ENCODE measurements at regions not wholly inside any gene's neighbourhood (a gene's known extent, or its start where the extent isn't known, plus 50 kb on each side); places are given as distances from the start of the nearest gene placed in this dataset.
A peak's percentile ranks its signal among the peaks of the same experiment; 100 is the strongest.

DNA sequence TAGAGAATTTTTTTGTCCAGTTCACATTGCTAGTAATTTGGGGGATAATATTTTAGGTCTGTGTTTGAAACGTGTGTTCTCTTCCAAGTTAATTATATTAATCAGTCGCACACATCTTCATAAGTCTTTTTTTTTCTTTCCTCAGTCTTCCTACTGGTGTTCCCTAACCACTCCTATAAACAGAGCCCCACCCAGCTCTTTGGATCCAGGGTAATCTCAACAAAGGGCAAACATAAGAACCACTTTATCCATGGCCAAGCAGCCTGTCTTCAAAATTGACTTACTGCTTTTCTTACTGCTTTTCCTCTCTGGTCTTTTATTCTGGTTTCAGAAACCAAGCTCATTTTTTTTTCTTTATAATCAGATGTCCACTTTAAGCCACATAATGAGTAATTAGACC is 266.8 kb upstream of the NECTIN3 start:
- DNase-seq (ENCODE audit: low read depth in 2 of 2): no peak

DNA sequence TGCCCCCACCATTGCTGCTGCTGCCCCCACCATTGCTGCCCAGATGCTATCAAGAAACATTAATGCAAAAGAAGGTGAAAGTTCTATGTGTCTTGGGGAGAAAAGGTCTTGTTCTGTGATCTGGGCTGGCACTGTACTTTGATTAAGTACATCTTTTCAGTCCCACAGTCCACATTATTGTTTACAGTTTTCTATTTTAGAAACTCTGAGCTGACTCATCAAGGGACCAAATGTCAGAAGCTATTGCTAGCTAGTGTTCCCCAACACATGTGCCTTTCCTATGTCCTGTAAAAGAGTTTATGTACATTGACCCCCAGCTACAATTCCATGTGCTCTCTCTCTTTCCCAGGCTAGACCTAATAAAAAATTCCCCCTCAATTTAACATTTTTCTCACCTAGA is 264.7 kb upstream of the NECTIN3 start:
- no peak for DNase-seq (ENCODE audit: low read depth in 2 of 2)

DNA sequence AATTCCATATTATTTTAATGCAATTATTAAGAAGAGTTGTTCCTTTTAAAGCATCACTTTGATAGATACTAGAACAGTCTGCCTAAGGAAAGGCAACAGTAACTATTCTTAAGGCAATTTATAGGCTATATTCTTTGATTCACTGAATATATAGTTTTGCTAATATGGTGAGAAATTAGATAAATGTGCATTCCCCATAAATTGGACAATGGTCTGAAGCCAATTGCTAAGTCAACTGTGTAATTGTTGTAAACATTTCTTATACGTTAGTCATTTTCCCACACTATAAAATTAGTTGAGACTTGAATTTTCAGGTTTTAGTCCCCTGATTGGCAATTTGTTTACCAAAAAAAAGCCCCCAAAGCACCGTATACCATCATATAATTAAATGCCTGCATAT is 263.0 kb upstream of the NECTIN3 start:
- DNase-seq (ENCODE audit: low read depth in 2 of 2): no peak

DNA sequence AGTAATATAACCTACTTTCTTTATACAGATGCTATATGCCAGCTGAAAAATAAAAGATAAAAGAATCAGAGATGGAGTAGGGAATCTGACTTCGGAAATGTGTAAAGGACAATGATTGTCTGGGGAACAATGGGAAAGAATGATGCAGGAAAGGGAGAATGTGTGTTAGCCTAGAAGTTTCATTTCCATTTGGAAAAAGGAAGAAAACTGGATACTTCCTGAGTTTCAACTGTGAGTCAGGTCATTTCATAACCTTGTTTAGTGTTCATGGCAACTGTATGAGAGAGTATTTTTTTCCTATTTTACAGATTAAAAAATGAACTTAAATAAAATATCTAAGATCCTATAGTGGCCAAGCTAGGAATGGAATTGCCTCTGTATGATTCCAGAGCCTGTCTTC is 261.3 kb upstream of the NECTIN3 start:
- DNase-seq (ENCODE audit: low read depth in 2 of 2): no peak

DNA sequence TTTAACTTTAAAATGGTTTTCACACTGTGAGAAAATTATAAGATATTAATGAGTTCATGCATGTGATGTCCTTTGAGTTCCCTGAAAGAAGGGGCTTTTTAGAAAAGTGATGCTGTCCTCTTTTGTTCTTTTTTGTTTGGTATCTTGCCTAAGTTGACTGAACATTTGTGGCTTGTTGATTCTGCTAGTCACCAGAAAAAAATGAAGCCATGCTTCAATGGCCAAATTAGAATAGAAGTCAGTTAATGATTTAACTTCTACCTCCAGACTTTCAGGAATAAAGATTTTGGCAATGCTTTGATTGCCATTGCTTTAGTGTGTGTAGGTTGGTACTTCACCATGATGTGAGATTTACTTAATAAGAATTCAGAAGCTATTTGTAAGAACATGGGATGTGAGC is 260.6 kb upstream of the NECTIN3 start:
- DNase-seq (ENCODE audit: low read depth in 2 of 2): no peak

DNA sequence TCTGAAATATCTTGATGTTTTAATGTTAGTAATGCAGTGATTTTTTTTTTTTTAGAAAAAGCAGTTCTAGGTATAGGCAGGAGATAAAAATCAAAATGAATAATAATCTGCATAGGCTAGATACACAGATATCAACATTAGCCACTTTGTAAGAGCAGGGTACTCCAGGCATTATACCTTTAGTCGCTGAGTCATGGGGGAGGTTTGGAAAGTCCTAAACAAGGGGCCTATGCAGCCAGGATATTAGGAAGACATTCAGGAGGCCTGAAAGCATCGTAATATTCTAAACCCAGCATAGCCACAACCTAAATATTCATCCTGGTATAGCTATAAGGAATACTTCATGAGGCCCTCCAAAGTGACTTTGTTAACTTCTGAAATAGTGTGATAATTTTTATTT is 258.1 kb upstream of the NECTIN3 start:
- no peak for DNase-seq (ENCODE audit: low read depth in 2 of 2)

DNA sequence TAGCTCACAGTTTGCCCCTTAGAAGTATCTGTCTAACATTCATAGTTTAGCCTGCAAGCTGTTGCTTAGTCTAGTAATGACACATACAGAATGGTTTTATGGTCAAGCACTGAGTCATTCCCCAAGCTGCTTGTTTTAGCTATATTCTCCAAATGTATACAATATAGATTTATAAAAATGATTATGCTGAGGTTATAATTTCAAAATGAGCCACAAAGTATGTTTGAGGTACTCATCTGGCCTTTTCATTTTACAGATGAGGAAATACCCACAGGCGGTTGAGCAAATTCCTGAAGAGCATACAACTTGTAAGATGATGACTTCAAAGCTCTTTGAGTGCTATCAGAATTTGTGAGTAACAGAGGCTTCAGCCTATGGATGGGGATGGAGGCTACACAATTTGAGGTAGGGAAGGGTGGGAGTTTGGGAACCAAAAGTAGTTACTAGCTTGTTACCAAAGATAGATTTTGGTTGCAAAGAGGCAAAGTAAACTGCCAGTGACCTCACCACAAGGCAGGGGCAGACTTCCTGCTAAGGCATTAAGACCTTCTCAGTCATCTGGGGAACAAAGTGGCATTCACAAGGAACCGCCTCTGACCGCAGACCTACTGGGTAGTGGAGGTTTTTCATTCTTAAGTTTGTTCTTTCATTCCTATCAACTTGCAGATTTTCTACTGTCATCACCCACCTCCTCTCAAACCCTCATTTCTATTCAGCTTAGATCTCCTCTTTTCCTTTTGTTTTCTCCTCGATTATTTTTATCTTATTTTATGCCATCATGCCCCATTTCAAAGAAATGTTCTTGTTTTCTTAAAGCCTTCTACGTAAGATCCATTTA is 257.2 kb upstream of the NECTIN3 start:
- peak in 1 of 2 donors; percentile 44 for DNase-seq (ENCODE audit: low read depth in 2 of 2)

DNA sequence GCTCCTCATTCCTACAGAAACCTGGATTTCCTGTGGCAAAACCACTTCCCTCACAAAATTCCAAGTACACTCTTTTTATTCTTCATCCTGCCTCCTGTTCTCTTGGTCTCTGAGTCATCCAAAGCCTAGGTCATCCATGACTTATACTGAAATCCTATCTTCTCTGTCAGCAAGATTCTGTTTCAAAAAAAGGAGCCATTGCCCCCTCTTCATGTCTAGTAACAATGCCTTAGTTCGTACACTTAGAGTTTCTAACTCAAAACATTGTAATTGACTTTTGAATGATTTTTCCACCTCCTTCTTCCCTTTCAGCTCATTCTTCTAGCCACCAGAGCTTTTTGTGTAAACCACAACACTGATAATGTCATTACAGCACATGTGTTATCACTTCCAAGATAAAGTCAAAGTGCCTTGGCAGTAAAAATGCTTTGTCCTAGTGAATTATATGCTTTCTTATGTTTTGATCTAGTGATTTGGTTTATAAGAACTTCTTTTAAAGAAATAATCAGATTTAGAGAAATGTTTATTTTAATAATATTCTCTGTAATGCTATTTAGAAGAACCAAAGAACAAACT is 256.5 kb upstream of the NECTIN3 start:
- DNase-seq (ENCODE audit: low read depth in 2 of 2): no peak

DNA sequence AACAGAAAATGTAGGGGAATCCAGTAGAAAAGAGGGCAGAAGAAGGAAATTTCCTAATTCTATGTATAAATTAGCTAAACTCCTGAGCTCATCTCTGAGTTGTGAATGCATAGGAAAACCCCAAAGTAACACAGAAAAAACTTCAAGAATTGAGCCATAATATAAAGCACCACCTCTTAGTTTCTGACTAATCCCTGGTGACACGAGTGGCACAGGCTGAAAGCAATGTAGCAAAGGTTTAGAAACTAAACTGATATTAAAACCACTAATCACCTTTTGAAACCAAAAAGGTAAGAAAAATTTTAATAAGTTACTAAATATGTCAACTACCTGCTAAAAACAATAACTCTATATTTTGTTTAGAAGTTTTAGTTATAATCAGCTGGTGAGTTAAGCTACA is 255.6 kb upstream of the NECTIN3 start:
- DNase-seq (ENCODE audit: low read depth in 2 of 2): no peak

DNA sequence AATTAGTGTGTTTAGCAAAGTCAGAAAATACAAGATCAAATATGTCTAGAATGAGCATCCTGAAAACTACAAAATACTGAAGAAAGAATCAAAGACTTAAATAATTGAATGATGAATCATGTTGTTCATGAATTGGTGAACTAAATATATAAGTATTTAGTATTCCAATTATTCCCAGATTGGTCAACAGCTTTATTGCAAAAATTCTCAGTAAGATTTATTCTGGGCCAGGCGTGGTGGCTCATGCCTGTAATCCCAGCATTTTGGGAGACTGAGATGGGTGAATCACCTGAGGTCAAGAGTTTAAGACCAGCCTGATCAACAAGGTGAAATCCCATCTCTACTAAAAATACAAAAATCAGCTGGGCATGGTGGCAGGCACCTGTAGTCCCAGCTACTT is 250.0 kb upstream of the NECTIN3 start:
- DNase-seq (ENCODE audit: low read depth in 2 of 2): no peak

DNA sequence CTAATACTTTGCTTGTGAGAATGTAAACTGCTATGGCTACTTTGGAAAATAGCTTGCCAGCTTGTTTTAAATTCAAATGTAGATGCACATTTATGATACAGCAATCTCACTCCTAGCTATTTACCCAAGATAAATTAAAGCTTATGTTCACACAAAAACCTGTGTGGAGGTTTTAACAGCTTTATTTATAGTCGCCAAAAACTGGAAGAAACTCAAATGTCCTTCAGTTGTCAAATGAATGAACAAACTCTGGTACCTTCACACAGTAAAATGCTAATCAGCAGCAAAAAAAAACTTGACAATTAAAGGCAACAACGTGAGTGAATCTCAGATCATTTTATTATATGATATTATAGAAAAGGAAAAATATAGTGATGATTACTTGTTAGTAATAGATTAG is 248.6 kb upstream of the NECTIN3 start:
- no peak for DNase-seq (ENCODE audit: low read depth in 2 of 2)

DNA sequence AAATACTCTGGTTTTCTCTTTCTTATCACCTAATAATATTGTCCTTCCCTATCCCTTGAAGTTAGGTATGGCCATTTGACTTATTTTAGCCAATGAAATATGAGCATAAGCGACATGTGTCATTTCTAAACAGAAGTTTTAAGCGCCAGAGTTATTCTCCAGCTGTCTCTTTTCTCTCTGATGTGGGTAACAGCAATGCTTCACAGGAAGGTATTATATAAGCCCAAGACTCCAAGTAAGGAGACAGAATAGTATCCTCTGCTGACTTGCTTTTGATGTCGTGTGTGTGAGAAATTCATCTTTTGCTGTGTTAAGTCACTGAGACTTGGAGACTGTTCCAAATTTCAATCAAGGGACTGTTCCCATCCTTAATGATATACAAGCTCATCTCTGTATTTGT is 224.6 kb upstream of the NECTIN3 start:
- DNase-seq (ENCODE audit: low read depth in 2 of 2): no peak

DNA sequence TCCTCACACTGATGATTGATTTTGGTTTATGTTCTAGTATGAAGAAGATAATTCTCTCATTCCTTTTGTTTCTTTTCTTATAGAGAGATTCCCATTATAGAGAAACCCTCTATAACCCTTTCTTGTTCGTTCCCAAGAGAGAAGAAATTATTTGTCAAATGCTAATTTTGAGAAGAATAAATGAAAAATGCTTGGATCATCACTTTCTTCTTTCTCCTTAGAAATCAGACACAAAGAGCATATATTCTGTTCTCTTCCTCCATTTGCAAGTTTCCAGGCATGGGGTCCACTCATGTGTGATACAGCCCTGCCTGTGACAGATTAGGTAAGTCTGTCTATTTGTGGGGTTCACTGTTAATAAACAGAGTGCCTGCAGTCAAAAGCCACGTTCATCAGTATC is 222.6 kb upstream of the NECTIN3 start:
- DNase-seq (ENCODE audit: low read depth in 2 of 2): no peak

DNA sequence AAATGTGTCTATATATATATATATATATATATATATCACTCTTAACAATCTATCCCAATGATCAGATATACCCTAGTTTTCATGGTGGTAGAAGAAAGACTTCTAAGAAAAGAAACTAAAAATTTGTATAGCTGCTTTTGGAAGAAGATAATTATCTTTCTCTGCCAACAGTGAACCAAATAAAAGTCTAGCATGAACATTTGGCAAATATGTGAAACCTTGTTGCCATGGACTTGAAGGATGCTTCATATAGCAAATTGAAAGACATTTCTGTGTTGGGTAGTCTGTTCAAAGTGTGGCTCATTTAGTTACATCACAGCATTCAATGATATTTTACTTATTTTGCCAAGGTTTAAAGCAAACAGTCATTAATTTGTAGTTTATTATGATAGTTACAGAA is 219.9 kb upstream of the NECTIN3 start:
- no peak for DNase-seq (ENCODE audit: low read depth in 2 of 2)

DNA sequence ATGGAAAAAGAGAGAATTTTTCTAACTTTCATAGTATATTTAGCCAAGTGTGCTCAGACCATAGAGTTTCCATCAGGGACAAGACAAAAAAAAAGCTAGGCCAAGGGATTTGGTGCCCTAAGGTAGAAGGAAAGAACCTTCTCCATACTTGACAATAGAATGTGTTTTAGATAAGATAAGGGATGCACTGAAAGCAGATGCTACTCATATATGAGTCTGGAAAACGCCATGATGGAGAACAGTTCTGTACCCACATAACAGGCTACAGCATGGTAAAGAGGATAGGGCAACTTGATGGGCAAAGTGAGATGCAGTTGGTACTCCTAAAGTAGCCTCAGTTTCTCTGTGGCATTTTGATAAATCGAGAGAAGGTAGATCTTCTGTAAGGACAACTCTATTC is 216.4 kb upstream of the NECTIN3 start:
- DNase-seq (ENCODE audit: low read depth in 2 of 2): no peak

DNA sequence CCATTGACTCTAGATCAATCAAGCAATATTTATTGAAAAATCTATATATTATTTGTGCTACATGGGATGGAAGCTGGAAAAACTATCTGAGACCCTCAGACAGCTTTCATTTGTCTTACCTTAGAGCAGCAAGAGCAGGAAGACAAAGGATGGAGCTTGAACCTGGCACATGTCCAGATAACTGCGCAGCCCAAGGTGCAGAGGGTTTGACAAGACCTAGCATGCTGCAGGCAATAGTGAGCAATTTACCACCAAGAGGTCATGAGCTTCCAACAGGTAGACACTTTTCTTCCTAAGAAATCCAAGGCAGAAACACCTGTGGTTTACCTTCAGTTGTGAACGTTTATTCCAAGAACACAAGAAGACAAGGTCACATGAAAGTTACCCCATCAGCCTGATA is 214.7 kb upstream of the NECTIN3 start:
- DNase-seq (ENCODE audit: low read depth in 2 of 2): no peak

DNA sequence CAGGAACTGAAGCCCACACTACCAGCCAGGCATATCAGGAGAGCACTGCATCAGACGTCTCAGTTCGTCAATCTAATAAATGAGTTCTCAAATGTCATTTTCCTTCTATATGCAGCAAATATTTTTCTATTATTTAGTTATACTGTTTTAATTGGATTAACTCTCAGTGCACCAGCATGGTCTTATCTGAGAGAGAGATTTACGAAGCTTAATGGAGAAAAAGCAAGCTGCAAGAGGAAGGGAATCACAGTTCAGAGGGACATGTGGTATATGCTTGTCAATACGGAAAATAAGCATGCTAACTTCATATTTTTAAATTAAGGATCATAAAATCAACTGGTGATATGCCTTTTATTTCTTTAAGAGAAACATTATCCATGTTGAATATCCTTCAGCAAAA is 213.1 kb upstream of the NECTIN3 start:
- no peak for DNase-seq (ENCODE audit: low read depth in 2 of 2)

DNA sequence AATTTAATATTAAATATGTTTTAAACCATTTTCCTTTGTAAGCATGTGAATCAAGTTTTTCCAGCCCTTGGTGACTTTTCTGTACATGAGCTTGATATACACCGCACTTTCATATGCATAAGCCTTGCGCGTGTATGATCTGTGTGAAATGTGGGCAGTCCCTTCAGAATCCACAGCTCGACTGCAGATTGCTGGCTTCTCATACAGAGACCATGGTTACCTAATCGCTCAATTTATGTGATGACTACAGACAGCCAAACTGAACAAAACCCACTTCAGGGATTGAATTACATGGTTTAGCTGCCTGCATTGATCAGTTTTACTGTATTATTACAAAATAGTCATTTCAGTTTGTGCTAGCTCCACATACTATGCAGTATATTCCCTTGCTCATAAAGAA is 212.3 kb upstream of the NECTIN3 start:
- no peak for DNase-seq (ENCODE audit: low read depth in 2 of 2)

DNA sequence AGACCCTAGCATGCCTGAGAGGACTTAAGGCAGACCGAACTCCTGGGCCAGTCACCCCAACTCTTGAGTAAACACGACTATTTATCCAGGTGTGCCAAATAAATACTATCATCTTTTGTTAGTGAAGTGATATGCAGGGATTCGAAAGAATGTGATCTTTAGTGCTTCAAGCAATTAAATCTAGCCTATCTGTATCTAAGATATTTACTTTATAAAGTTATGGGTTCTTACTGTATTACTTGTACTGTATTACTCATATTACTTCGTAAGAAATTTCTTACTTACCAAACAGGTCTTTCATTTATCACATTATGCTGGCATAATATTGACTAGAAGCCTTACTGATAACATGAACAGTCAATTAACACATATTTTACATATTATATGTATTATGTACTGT is 211.6 kb upstream of the NECTIN3 start:
- no peak for DNase-seq (ENCODE audit: low read depth in 2 of 2)

DNA sequence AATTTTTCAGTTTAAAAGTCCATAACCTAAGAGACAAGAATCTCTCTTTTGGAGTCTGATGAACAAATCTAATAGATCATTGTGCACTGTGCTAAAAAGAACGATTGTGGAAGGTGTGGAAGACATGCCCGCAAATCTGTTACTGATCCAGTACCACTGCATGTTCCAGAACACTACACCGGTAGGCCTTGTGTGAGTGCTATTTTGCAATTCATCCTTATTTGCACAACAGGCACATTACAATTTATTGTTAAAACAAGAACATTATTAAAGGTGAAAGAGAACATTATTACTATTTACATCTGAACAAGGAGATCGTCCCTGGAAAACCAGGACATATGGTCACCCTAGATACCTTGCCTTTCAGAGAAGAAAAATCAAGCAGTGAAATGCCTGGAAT is 205.7 kb upstream of the NECTIN3 start:
- no peak for DNase-seq (ENCODE audit: low read depth in 2 of 2)

DNA sequence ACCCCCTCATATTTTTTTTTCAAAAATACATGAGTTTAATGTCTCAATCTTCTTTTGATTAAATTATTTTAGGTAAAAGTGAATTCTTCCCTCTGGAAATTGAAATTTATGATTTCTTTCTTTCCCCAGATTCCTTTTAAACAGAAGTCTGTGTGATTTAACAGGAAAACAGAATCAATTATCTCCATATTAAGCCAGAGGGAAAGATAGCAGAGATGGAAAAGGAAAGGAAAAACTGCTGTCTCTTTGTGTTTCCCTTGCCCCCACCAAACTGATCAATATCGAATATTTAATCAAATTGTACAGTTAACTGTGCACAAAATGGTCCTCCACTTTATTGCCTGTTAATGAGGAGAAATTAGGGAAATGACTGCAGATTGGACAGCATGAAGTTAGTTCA is 203.5 kb upstream of the NECTIN3 start:
- DNase-seq (ENCODE audit: low read depth in 2 of 2): no peak

DNA sequence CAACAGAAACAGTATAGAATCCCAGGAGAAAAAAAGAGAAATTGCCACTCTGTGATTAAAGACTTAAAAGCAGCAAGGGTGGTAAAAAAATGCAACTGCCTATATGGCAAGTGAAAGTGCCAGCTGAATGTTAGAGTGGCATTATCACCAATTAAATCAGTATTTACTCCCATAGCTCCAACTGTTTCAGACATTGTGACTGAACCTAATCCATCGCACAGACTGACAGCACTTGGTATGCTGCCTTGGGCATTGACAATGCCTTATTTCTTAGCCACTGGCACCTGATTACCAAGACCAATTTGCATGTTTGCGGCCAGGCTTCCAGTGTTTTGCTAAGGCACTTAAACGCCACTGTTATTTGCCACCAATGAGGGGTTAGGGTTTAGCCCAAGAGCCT is 201.9 kb upstream of the NECTIN3 start:
- DNase-seq (ENCODE audit: low read depth in 2 of 2): no peak

DNA sequence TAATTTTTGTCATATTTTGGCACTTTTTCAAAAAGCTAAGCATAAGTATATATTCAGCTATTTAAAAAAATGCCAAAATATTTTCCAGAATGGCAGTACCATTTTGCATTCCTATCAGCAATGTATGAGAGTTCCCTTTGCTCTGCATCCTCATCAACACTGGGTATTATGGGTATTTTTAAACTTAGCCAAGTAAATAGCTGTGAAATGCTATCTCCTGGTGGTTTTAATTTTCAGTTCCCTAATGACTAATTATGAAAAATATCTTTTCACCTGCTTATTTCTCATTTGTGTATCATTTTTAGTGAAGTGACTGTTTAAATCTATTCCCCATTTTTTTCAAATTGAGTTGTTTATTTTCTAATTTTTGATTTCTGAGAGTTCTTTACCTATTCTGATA is 199.7 kb upstream of the NECTIN3 start:
- DNase-seq (ENCODE audit: low read depth in 2 of 2): no peak

DNA sequence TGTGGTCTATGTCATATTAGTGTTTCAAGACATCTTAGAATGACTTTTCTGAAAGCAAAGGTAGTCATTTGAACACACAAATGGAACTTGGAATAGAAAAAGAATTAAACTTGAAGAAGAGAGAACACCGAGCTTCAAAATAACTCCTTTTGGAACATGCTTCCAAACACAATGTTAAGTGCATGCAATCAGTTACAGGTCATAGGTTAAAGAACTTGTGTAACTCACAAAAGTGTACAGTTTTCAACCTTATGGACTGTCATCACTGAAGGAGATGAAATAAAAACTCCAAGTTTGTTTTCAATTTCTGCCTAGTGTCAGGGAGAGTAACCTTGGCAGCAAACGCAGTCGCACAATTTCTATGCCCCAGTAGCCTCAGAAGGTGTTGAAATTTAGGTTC is 192.9 kb upstream of the NECTIN3 start:
- DNase-seq (ENCODE audit: low read depth in 2 of 2): no peak
